Nephron (organoid): ENCODE measurements at regions not wholly inside any gene's neighbourhood (a gene's known extent, or its start where the extent isn't known, plus 50 kb on each side); places are given as distances from the start of the nearest gene placed in this dataset.
"Not testable (repeated sequence)": the region's sequence is repeated elsewhere in the genome, so short reads cannot be mapped to it uniquely, and the experiment has no call there.

Experiments used
- H3K27ac Mint-ChIP-seq, 3 experiments: 2 replicates each; pipeline ENCODE4 v1.8.0; 2020; ENCODE audit warnings: mixed read lengths in 3 of 3, mild to moderate bottlenecking in 2 of 3, moderate library complexity in 1 of 3
- H3K27me3 Mint-ChIP-seq: 2 replicates; pipeline ENCODE4 v1.8.0; 2021; ENCODE audit warnings: low read depth, mild to moderate bottlenecking, moderate library complexity, mixed read lengths
- H3K36me3 Mint-ChIP-seq: 2 replicates; pipeline ENCODE4 v1.8.0; 2020; ENCODE audit warnings: low read depth, mixed read lengths
- H3K4me1 Mint-ChIP-seq: 2 replicates; pipeline ENCODE4 v1.8.0; 2020; ENCODE audit warnings: mixed read lengths
- H3K4me3 Mint-ChIP-seq, 3 experiments: 2 replicates each; pipeline ENCODE4 v1.8.0; 2020; ENCODE audit warnings: mild to moderate bottlenecking in 3 of 3, mixed read lengths in 3 of 3, moderate library complexity in 2 of 3
- H3K9me3 Mint-ChIP-seq: 2 replicates; pipeline ENCODE4 v1.8.0; 2020; ENCODE audit warnings: mixed read lengths
- CTCF ChIP-seq, 3 experiments: fragments of 200-600 bp; sonication (generic); IDR thresholded peaks; one replicate each; pipeline ENCODE4 v1.5.0; 2021; ENCODE audit warnings: antibody characterized with exemption in 3 of 3; ENCODE audit not compliant: unreplicated experiment in 3 of 3

- TF ChIP-seq CTCF (IDR thresholded peaks at IDR 0.05; ENCODE audit: unreplicated experiment in 3 of 3): no peak
- Mint-ChIP-seq H3K9me3 (peaks cover 45% of the 10 kb centered on the region), H3K4me3 (no peak overlapping the region), H3K36me3 (peaks cover 16% of the 10 kb centered on the region), H3K27ac (no peak overlapping the region), H3K27me3 (no peaks in the 10 kb centered on the region), H3K4me1 (no peaks in the 10 kb centered on the region)
Measured at GRCh38 chr9:79425840-79426239, 145.9 kb upstream of the TLE4 start.

- Mint-ChIP-seq H3K9me3 (peaks cover 26% of the 10 kb centered on the region), H3K27ac (no peak overlapping the region), H3K27me3 (no peaks in the 10 kb centered on the region), H3K4me3 (no peak overlapping the region), H3K36me3 (peaks cover 11% of the 10 kb centered on the region), H3K4me1 (no peaks in the 10 kb centered on the region)
- TF ChIP-seq CTCF (IDR thresholded peaks at IDR 0.05; ENCODE audit: unreplicated experiment in 3 of 3): no peak
Measured at GRCh38 chr9:79428422-79428821, 143.3 kb upstream of the TLE4 start.

- Mint-ChIP-seq H3K27me3 (no peaks in the 10 kb centered on the region), H3K4me1 (no peaks in the 10 kb centered on the region), H3K27ac (no peak overlapping the region), H3K36me3 (peaks cover 4% of the 10 kb centered on the region), H3K9me3 (peaks cover 14% of the 10 kb centered on the region), H3K4me3 (no peak overlapping the region)
- no peak for TF ChIP-seq CTCF (IDR thresholded peaks at IDR 0.05; ENCODE audit: unreplicated experiment in 3 of 3)
Measured at GRCh38 chr9:79430619-79431018, 141.1 kb upstream of the TLE4 start.

GRCh38 chr9:79431019-79431679 lies 140.6 kb upstream of the TLE4 start:
- Mint-ChIP-seq H3K4me1 (no peaks in the 10 kb centered on the region), H3K27ac (no peak overlapping the region)
- TF ChIP-seq CTCF (IDR thresholded peaks at IDR 0.05; ENCODE audit: unreplicated experiment in 3 of 3): no peak

GRCh38 chr9:79432485-79432884 lies 139.3 kb upstream of the TLE4 start:
- H3K36me3 Mint-ChIP-seq: no peaks in the 10 kb centered on the region
- H3K9me3 Mint-ChIP-seq: peaks cover 2% of the 10 kb centered on the region
- no peak overlapping the region for H3K27ac Mint-ChIP-seq
- no peak overlapping the region for H3K4me3 Mint-ChIP-seq
- TF ChIP-seq CTCF (IDR thresholded peaks at IDR 0.05; ENCODE audit: unreplicated experiment in 3 of 3): no peak
- no peaks in the 10 kb centered on the region for H3K27me3 Mint-ChIP-seq
- no peaks in the 10 kb centered on the region for H3K4me1 Mint-ChIP-seq

More at GRCh38 chr9:79431019-79431679, 140.6 kb upstream of the TLE4 start:
- no peak overlapping the region for H3K4me3 Mint-ChIP-seq
- no peaks in the 10 kb centered on the region for H3K27me3 Mint-ChIP-seq
- peaks cover 2% of the 10 kb centered on the region for H3K36me3 Mint-ChIP-seq
- H3K9me3 Mint-ChIP-seq: peaks cover 8% of the 10 kb centered on the region

GRCh38 chr9:79433703-79434102 lies 138.1 kb upstream of the TLE4 start:
- TF ChIP-seq CTCF (IDR thresholded peaks at IDR 0.05; ENCODE audit: unreplicated experiment in 3 of 3): no peak
- H3K4me3 Mint-ChIP-seq: no peak overlapping the region
- peaks cover 5% of the 10 kb centered on the region for H3K4me1 Mint-ChIP-seq
- peaks cover 2% of the 10 kb centered on the region for H3K9me3 Mint-ChIP-seq
- H3K27ac Mint-ChIP-seq: no peak overlapping the region
- H3K27me3 Mint-ChIP-seq: no peaks in the 10 kb centered on the region
- no peaks in the 10 kb centered on the region for H3K36me3 Mint-ChIP-seq

GRCh38 chr9:79439221-79439620 lies 132.5 kb upstream of the TLE4 start:
- peak overlapping the region; percentile 19 to 67 (median 60) for H3K4me3 Mint-ChIP-seq
- not testable (repeated sequence) for H3K27ac Mint-ChIP-seq, H3K27me3 Mint-ChIP-seq, H3K36me3 Mint-ChIP-seq, H3K4me1 Mint-ChIP-seq
- peaks cover 15% of the 10 kb centered on the region for H3K9me3 Mint-ChIP-seq
